H1 (cell line): ENCODE measurements at regions not wholly inside any gene's neighbourhood (a gene's known extent, or its start where the extent isn't known, plus 50 kb on each side); places are given as distances from the start of the nearest gene placed in this dataset.

Experiments
- CTCF ChIA-PET: fragments of 300-600 bp; sonication (Branson Sonifier 250); formaldehyde crosslinking; loops from one replicate; lab custom pipeline; 2021; ENCODE audit not compliant: partially characterized antibody; lab: Charles Lee
- POLR2A ChIA-PET: fragments of 300-600 bp; sonication (Branson Sonifier 250); formaldehyde crosslinking; loops from one replicate; lab custom pipeline; 2021; ENCODE audit warnings: inconsistent platforms; ENCODE audit not compliant: partially characterized antibody; lab: Charles Lee
- DNase-seq, 2 experiments: peaks; one replicate each; pipeline versions ENCODE4 v3.0.0 to v3.0.0-alpha.2; 2010 to 2022; ENCODE audit warnings: low spot score in 2 of 2, low read depth in 1 of 2, mixed read lengths in 1 of 2
- FAIRE-seq: peaks from 2 replicates; lab custom pipeline; 2011; peaks lifted over from hg19 to GRCh38; lab: Jason Lieb, UNC
- H2AFZ ChIP-seq: 2 replicates; pipeline ENCODE4 v1.8.1; 2012; ENCODE audit warnings: low read length, inconsistent platforms
- H2AK5ac ChIP-seq: 2 replicates; pipeline ENCODE4 v1.6.1; 2013; ENCODE audit warnings: low read depth, low read length
- H2BK120ac ChIP-seq: replicated peaks from 2 replicates; pipeline ENCODE3; 2013; ENCODE audit warnings: low read depth, low read length, inconsistent platforms
- H2BK12ac ChIP-seq: 2 replicates; pipeline ENCODE4 v1.6.1; 2013; ENCODE audit warnings: low read depth, low read length
- H2BK15ac ChIP-seq: 2 replicates; pipeline ENCODE4 v1.6.1; 2013; ENCODE audit warnings: low read length
- H2BK20ac ChIP-seq: 2 replicates; pipeline ENCODE4 v1.6.1; 2013; ENCODE audit warnings: low read length
- H2BK5ac ChIP-seq: 2 replicates; pipeline ENCODE4 v1.6.1; 2013; ENCODE audit warnings: low read depth, low read length
- H3K14ac ChIP-seq: 2 replicates; pipeline ENCODE4 v1.6.1; 2013; ENCODE audit warnings: inconsistent platforms; ENCODE audit not compliant: insufficient read length
- H3K18ac ChIP-seq: 2 replicates; pipeline ENCODE4 v1.6.1; 2013; ENCODE audit warnings: low read length; ENCODE audit errors: extremely low read depth
- H3K23ac ChIP-seq: 2 replicates; pipeline ENCODE4 v1.6.1; 2013; ENCODE audit warnings: inconsistent platforms; ENCODE audit not compliant: insufficient read length
- H3K23me2 ChIP-seq: 2 replicates; pipeline ENCODE4 v1.6.1; 2013; ENCODE audit warnings: low read depth, low read length
- H3K27ac ChIP-seq: 2 replicates; pipeline ENCODE4 v1.6.1; 2011; ENCODE audit warnings: low read depth, low read length, inconsistent platforms
- H3K27me3 ChIP-seq, 4 experiments: replicated peaks in 1 of 4; 1 replicate in 1 of 4; 2 replicates in 3 of 4; pipeline versions ENCODE4 v1.6.1 to v1.8.1; 2011 to 2013; ENCODE audit warnings: low read length in 3 of 4, mild to moderate bottlenecking in 3 of 4, inconsistent platforms in 2 of 4, mixed read lengths in 2 of 4, moderate library complexity in 1 of 4; ENCODE audit not compliant: control insufficient read depth in 3 of 4, insufficient read depth in 3 of 4; ENCODE audit errors: extremely low read depth in 1 of 4
- H3K36me3 ChIP-seq, 4 experiments: 2 replicates each; pipeline versions ENCODE4 v1.6.1 to v1.8.1; 2011 to 2013; ENCODE audit warnings: mild to moderate bottlenecking in 4 of 4, low read length in 3 of 4, moderate library complexity in 2 of 4, control low read depth in 1 of 4, inconsistent platforms in 1 of 4; ENCODE audit not compliant: insufficient read depth in 4 of 4, control insufficient read depth in 2 of 4
- H3K4ac ChIP-seq: replicated peaks from 2 replicates; pipeline ENCODE3; 2013; ENCODE audit warnings: low read length, low read depth, mixed read lengths, inconsistent platforms; ENCODE audit not compliant: insufficient read length
- H3K4me1 ChIP-seq, 4 experiments: replicated peaks in 1 of 4; 1 replicate in 1 of 4; 2 replicates in 3 of 4; pipeline versions ENCODE4 v1.6.1 to v1.8.1; 2011 to 2013; ENCODE audit warnings: low read length in 3 of 4, inconsistent platforms in 2 of 4, mixed read lengths in 1 of 4; ENCODE audit not compliant: insufficient read depth in 4 of 4, control insufficient read depth in 3 of 4
- H3K4me2 ChIP-seq, 2 experiments: 2 replicates each; pipeline versions ENCODE4 v1.6.1 to v1.8.1; 2011 to 2013; ENCODE audit warnings: low read depth in 2 of 2, low read length in 2 of 2, control low read depth in 1 of 2, inconsistent platforms in 1 of 2, mild to moderate bottlenecking in 1 of 2; ENCODE audit not compliant: insufficient read depth in 1 of 2
- H3K4me3 ChIP-seq, 4 experiments: fragments of 200-600, 300-600 bp in 1 of 4; sonication (generic), shearing (Covaris generic), sonication (Bioruptor Twin) in 1 of 4; 2 replicates each; pipeline versions ENCODE4 v1.5.1 to v1.8.1; 2011 to 2016; ENCODE audit warnings: low read length in 4 of 4, low read depth in 3 of 4, control low read depth in 2 of 4, inconsistent platforms in 2 of 4, mild to moderate bottlenecking in 2 of 4, mixed read lengths in 1 of 4, moderate library complexity in 1 of 4; ENCODE audit not compliant: insufficient read depth in 2 of 4; ENCODE audit errors: extremely low read depth in 1 of 4
- H3K56ac ChIP-seq: replicated peaks from 2 replicates; pipeline ENCODE3; 2013; ENCODE audit warnings: low read depth, mild to moderate bottlenecking, mixed read lengths, low read length, inconsistent platforms; ENCODE audit not compliant: insufficient read length
- H3K79me1 ChIP-seq: 2 replicates; pipeline ENCODE4 v1.6.1; 2013; ENCODE audit warnings: low read depth, low read length, control low read depth
- H3K79me2 ChIP-seq, 2 experiments: 2 replicates each; pipeline versions ENCODE4 v1.6.1 to v1.8.1; 2012 to 2013; ENCODE audit warnings: low read length in 2 of 2, mild to moderate bottlenecking in 2 of 2, inconsistent platforms in 1 of 2; ENCODE audit not compliant: insufficient read depth in 2 of 2, control insufficient read depth in 1 of 2
- H3K9ac ChIP-seq, 4 experiments: replicated peaks in 1 of 4; 1 replicate in 1 of 4; 2 replicates in 3 of 4; pipeline versions ENCODE4 v1.6.1 to v1.8.1; 2011 to 2013; ENCODE audit warnings: low read depth in 3 of 4, low read length in 3 of 4, control low read depth in 2 of 4, mild to moderate bottlenecking in 2 of 4, moderate library complexity in 2 of 4, inconsistent platforms in 1 of 4; ENCODE audit errors: extremely low read depth in 1 of 4
- H3K9me3 ChIP-seq, 2 experiments: 2 replicates each; pipeline versions ENCODE4 v1.6.1 to v1.8.1; 2012 to 2013; ENCODE audit warnings: mild to moderate bottlenecking in 2 of 2, moderate library complexity in 2 of 2, control low read depth in 1 of 2, inconsistent platforms in 1 of 2, low read depth in 1 of 2, low read length in 1 of 2, mixed read lengths in 1 of 2; ENCODE audit not compliant: insufficient read depth in 2 of 2
- H4K20me1 ChIP-seq, 2 experiments: replicated peaks in 1 of 2; 2 replicates each; pipeline versions ENCODE3 to v1.8.1; 2011 to 2013; ENCODE audit warnings: inconsistent platforms in 2 of 2, low read length in 2 of 2, mild to moderate bottlenecking in 1 of 2; ENCODE audit not compliant: insufficient read depth in 2 of 2, control insufficient read depth in 1 of 2
- H4K5ac ChIP-seq: 2 replicates; pipeline ENCODE4 v1.6.1; 2013; ENCODE audit warnings: low read length, low read depth, mixed read lengths, inconsistent platforms; ENCODE audit not compliant: insufficient read length
- H4K8ac ChIP-seq: 2 replicates; pipeline ENCODE4 v1.8.0; 2013; ENCODE audit warnings: mild to moderate bottlenecking, moderate library complexity, low read length, inconsistent platforms; ENCODE audit not compliant: insufficient read depth; ENCODE audit errors: extremely low read depth
- H4K91ac ChIP-seq: replicated peaks from 2 replicates; pipeline ENCODE3; 2013; ENCODE audit warnings: low read length, mixed read lengths, inconsistent platforms; ENCODE audit not compliant: insufficient read length
- CBX5 ChIP-seq: fragments of 300-800, 300-1000 bp; sonication (generic); IDR thresholded peaks from 2 replicates; pipeline ENCODE4 v1.7.1; 2016; ENCODE audit warnings: antibody characterized with exemption, low read length, low read depth
- CEBPB ChIP-seq: IDR thresholded peaks from 2 replicates; pipeline ENCODE4 v1.6.1; 2012; ENCODE audit warnings: low read depth, low read length
- EGR1 ChIP-seq: IDR thresholded peaks from 2 replicates; pipeline ENCODE4 v1.6.1; 2011; ENCODE audit warnings: low read depth, low read length, borderline replicate concordance
- KDM4A ChIP-seq: IDR thresholded peaks from one replicate; pipeline ENCODE4 v1.7.1; 2012; ENCODE audit warnings: low read depth, mild to moderate bottlenecking, moderate library complexity, low read length, inconsistent platforms; ENCODE audit not compliant: severe bottlenecking
- PHF8 ChIP-seq: fragments of 200-600 bp; sonication (generic); conservative IDR thresholded peaks from 2 replicates; pipeline ENCODE4 v1.7.1; 2012; ENCODE audit warnings: low read depth, mild to moderate bottlenecking, inconsistent platforms, low read length, moderate library complexity
- POLR2A ChIP-seq, 2 experiments: IDR thresholded peaks; 1 replicate in 1 of 2; 2 replicates in 1 of 2; pipeline ENCODE4 v1.6.1; 2011; ENCODE audit warnings: low read depth in 2 of 2, low read length in 2 of 2, mild to moderate bottlenecking in 2 of 2; ENCODE audit errors: control extremely low read depth in 1 of 2
- POU5F1 ChIP-seq: IDR thresholded peaks from 2 replicates; pipeline ENCODE4 v1.6.1; 2011; ENCODE audit warnings: low read depth, mild to moderate bottlenecking, low read length, moderate library complexity
- RFX5 ChIP-seq: IDR thresholded peaks from 2 replicates; pipeline ENCODE4 v1.6.1; 2011; ENCODE audit warnings: low read depth, low read length, improper control_type of control experiment, borderline replicate concordance
- RNF2 ChIP-seq: fragments of 200-900, 300-1000 bp; sonication (generic); IDR thresholded peaks from 2 replicates; pipeline ENCODE4 v1.7.1; 2016; ENCODE audit warnings: borderline replicate concordance, low read depth, mild to moderate bottlenecking, antibody characterized with exemption, low read length; ENCODE audit not compliant: poor library complexity, severe bottlenecking; ENCODE audit errors: missing control alignments
- SIRT6 ChIP-seq: IDR thresholded peaks from one replicate; pipeline ENCODE4 v1.7.1; 2012; ENCODE audit warnings: low read length, inconsistent platforms
- SP2 ChIP-seq: IDR thresholded peaks from 2 replicates; pipeline ENCODE4 v1.6.1; 2012; ENCODE audit warnings: mild to moderate bottlenecking, low read length, inconsistent platforms
- SUZ12 ChIP-seq: fragments of 200-600 bp; sonication (generic); IDR thresholded peaks from 2 replicates; pipeline ENCODE4 v1.6.1; 2012; ENCODE audit warnings: mild to moderate bottlenecking, inconsistent platforms, low read length, moderate library complexity, mixed read lengths
- TCF12 ChIP-seq: IDR thresholded peaks from 2 replicates; pipeline ENCODE4 v1.6.1; 2011; ENCODE audit warnings: low read depth, mild to moderate bottlenecking, low read length
- YY1 ChIP-seq: IDR thresholded peaks from 2 replicates; pipeline ENCODE4 v1.6.1; 2011; ENCODE audit warnings: low read depth, mild to moderate bottlenecking, low read length
- WGBS, 2 experiments: shearing (Covaris generic) in 1 of 2; methylation state at CpG; one replicate each; pipeline versions ENCODE4 v1.1.6 to v1.1.7; 2013 to 2015; ENCODE audit warnings: low lambda C conversion rate in 2 of 2, mixed read lengths in 2 of 2, inconsistent platforms in 1 of 2, low coverage in 1 of 2, missing lambda C conversion rate in 1 of 2; ENCODE audit not compliant: insufficient replicate concordance in 2 of 2, insufficient coverage in 1 of 2, insufficient read length in 1 of 2; ENCODE audit errors: extremely low coverage in 1 of 2, missing lambda C conversion rate in 1 of 2; 5-methylcytosine and 5-hydroxymethylcytosine counted together

GRCh38 chr20:50311308-50312001 is 120.8 kb downstream of the CEBPB start:
- POLR2A ChIA-PET: interaction anchor here (2.0 kb wide), 1 partner anchor 17 kb away, joined by 6 read pairs; no protein-coding TSS in a partner anchor
- H4K5ac ChIP-seq: no peak overlapping the region
- H3K27ac ChIP-seq: no peak overlapping the region
- no peaks in the 10 kb centered on the region for H3K27me3 ChIP-seq
- H3K4me1 ChIP-seq: peaks cover 0 to 7% (median 3%) of the 10 kb centered on the region in 4 experiments; a peak in 5 of 7 replicates
- no peaks in the 10 kb centered on the region for H3K36me3 ChIP-seq
- H4K8ac ChIP-seq: no peak overlapping the region
- no peak overlapping the region for H3K9ac ChIP-seq
- no peak overlapping the region for H2BK5ac ChIP-seq
- no peak overlapping the region for H4K91ac ChIP-seq
- no peak overlapping the region for H2BK20ac ChIP-seq
- no peaks in the 10 kb centered on the region for H3K23me2 ChIP-seq
- H3K4ac ChIP-seq: no peak overlapping the region
- H2BK15ac ChIP-seq: peak overlapping the region; percentile 78; the same call in 1 of the 2 replicates
- no peaks in the 10 kb centered on the region for H3K79me1 ChIP-seq
- no peaks in the 10 kb centered on the region for H3K9me3 ChIP-seq
- H2AFZ ChIP-seq: no peak overlapping the region
- no peaks in the 10 kb centered on the region for H3K79me2 ChIP-seq
- H3K56ac ChIP-seq: no peak overlapping the region
- H3K14ac ChIP-seq: no peak overlapping the region
- H3K4me3 ChIP-seq: no peak overlapping the region
- CTCF ChIA-PET: interaction anchor here (0.6 to 1.1 kb wide), 2 partner anchors 10 to 142 kb away, joined by 3 to 4 read pairs; no protein-coding TSS in a partner anchor
- H3K18ac ChIP-seq: no peak overlapping the region
- no peak overlapping the region for H2AK5ac ChIP-seq
- H2BK12ac ChIP-seq: no peak overlapping the region
- no peak overlapping the region for H2BK120ac ChIP-seq
- no peak overlapping the region for H3K23ac ChIP-seq
- WGBS, 2 experiments: 85% methylated on average over 12 of the region's 12 CpGs; no CpG with 5 or more reads in 1 of the 2 experiments
- FAIRE-seq (no peak), DNase-seq (no peak)
- H4K20me1 ChIP-seq: no peaks in the 10 kb centered on the region
- H3K4me2 ChIP-seq: no peak overlapping the region
- TF ChIP-seq RNF2: no peak
- no peak for TF ChIP-seq CBX5
- no peak for TF ChIP-seq EGR1
- TF ChIP-seq SP2: no peak
- TF ChIP-seq TCF12: no peak
- no peak for TF ChIP-seq RFX5
- TF ChIP-seq SIRT6: no peak
- no peak for TF ChIP-seq PHF8
- no peak for TF ChIP-seq SUZ12
- no peak for TF ChIP-seq KDM4A
- TF ChIP-seq CEBPB: no peak
- no peak for TF ChIP-seq POU5F1
- no peak for TF ChIP-seq YY1
- no peak for TF ChIP-seq POLR2A (IDR thresholded peaks at IDR 0.05; ENCODE audit: control extremely low read depth in 1 of 2, low read depth in 2 of 2, low read length in 2 of 2)
